ENCODE measurements at regions not wholly inside any gene's neighbourhood (a gene's known extent, or its start where the extent isn't known, plus 50 kb on each side); places are given as distances from the start of the nearest gene placed in this dataset.

DNA sequence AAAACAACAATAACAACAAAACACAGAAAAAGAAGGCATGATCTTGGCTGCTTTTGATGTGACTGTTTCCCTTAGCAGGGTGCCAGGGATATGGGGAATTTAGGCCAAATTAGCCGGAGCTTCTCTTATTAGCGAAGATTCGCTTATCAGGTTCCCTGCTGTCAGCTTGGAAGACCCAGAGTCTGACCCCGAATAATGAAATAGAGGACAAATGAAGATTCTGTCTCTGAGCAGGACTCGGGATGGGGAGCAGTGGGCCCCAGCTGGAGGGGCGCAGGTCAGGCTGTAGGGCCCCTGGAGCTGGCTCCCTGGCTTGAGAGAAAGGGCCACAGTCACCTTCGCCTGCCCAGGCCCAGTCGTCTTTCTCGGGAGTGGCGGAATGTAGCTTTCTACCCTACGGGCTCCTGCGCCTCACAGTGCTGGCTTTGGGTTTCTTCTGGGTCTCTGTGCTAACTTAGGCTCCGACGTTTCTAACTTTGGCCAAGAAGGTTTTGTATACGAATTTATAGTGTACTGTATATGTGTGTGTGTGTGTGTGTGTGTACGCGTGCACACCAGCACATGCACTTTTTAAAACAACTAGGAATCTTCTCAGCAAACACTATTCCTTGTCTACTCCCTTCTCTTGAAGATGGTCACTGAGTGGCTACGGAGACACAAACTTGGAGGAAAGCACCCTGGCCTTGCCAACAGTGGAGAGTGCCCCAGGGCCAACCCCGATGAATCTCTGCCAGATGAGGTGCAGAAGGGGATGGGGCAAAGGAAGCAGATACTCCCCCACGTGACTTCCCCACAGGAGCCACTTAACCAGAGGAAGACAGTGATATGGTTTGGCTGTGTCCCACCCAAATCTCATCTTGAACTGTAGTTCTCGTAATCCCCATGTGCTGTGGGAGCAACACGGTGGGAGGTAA is 195.6 kb upstream of the COPS8 start:
- no peak for DNase-seq (ENCODE audit: low read depth in 1 of 2, low spot score in 1 of 2)

GRCh38 chr2:236892721-236893120 is 193.0 kb upstream of the COPS8 start:
- DNase-seq (ENCODE audit: low read depth in 1 of 2, low spot score in 1 of 2), result no peak

GRCh38 chr2:236894791-236895190 is 190.9 kb upstream of the COPS8 start:
- DNase-seq (ENCODE audit: low read depth in 1 of 2, low spot score in 1 of 2), result no peak

DNA sequence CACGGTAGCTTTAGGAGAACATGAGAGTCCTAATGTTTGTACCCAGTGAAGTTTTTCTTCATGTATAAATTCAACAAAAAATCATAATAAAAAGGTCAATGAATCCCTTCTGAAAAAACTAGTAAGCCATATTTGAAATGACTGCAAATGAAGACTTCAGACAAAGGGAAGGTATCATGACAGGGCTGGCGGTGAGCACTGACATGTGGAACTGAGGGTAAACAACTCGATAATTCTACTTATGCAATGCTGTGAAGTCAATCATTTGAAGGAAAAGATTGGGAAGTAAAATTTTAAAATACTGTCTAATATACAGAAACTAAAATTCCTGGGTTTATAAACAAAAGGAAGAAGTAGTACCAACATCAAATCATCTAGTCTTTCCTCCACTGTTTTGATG is 190.2 kb upstream of the COPS8 start:
- DNase-seq (ENCODE audit: low read depth in 1 of 2, low spot score in 1 of 2), result no peak

- DNase-seq (ENCODE audit: low read depth in 1 of 2, low spot score in 1 of 2), result no peak
These were observed 189.0 kb upstream of the COPS8 start for GRCh38 chr2:236896688-236897087.

DNA sequence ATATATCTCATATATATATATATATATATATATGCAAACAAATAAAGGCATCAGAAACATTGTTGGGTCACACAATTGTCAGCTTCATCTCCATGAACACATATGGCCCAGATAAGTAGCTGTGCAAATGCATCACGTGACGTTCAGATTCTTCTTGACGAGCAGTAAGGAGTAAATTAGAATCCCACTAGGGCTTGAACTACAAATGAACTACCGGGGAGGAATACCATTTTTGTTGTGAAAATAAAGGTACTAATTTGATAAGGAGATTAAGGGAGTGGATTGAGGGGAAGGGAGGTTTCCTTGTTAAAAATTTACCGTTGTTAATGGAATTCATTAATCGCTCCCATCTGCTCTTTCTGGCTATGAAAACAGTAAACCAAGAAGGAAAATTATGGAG is 186.5 kb upstream of the COPS8 start:
- no peak for DNase-seq (ENCODE audit: low read depth in 1 of 2, low spot score in 1 of 2)

DNA sequence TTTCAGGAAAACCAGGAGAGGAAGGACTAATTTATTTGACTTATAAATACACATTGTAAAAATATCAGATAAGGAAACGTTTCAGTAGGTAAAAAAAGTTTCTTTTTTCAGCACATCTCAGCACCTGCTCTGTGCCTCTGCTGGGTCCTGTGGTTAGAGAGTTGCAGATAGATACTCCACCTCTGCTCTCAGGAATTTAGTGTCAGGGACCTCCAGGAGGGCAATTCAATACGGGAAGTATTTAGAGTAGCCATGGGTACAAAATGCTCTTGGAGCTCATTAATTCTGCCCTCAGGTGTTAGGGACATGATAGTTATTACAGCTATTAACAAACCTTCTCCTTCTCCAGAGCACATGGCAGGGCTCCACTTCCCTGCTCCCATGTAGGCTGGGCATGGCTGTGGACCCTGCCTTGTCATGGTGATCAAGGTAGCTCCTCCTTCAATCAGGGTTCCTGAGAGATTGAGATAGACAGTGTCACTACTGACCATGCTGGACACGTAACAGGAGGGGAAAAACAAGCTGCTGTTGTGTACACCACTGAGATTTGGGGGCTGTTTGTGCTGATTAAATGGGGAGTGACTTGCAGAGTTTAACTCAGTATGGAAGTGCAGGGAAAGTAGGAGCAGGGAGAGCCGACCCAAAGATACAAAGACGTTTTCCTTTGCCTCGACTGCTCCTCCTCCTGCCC is 185.6 kb upstream of the COPS8 start:
- DNase-seq (ENCODE audit: low read depth in 1 of 2, low spot score in 1 of 2), result no peak

DNA sequence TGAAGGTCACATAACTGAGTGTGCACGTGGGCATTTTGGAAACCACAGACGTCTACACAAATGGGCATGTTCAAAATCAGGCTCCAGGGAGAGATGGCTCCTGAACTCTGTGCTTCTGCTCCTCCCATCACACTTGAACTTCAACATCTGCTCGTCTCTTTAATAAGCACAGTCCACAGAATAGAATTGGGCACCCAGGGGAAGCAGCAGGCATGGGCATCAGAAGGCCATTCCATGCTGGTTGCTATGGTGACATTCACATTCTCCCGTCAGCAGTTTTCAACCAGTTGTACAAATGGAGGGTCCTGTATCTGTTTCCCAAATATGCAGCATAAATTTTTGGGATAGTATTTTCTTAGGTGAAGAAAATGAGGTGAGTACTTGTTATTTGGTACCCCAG is 183.7 kb upstream of the COPS8 start:
- no peak for DNase-seq (ENCODE audit: low read depth in 1 of 2, low spot score in 1 of 2)

DNA sequence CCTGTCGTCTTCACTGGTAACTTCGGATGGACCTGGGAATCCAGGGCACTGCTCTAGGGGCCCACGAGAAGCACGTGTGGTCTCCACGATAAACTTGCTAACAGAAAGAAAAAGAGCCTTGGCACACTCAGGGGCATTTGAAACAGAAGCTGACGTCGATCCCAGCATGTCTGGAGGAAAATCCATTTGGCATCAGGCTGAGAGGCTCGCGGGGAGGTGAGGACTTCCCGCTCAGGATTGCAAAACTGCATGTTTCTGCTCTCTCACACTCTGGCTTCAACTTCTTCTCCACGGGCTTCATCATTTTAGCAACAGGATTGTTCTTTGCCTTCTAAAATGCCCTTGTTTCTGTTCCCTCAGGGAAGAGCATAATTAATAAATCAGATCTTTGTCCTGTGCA is 181.7 kb upstream of the COPS8 start:
- no peak for DNase-seq (ENCODE audit: low read depth in 1 of 2, low spot score in 1 of 2)

- DNase-seq (ENCODE audit: low read depth in 1 of 2, low spot score in 1 of 2), result no peak
These were observed 181.1 kb upstream of the COPS8 start for GRCh38 chr2:236904389-236905263.

- DNase-seq (ENCODE audit: low read depth in 1 of 2, low spot score in 1 of 2), result no peak
These were observed 179.7 kb upstream of the COPS8 start for GRCh38 chr2:236905976-236906375.

DNA sequence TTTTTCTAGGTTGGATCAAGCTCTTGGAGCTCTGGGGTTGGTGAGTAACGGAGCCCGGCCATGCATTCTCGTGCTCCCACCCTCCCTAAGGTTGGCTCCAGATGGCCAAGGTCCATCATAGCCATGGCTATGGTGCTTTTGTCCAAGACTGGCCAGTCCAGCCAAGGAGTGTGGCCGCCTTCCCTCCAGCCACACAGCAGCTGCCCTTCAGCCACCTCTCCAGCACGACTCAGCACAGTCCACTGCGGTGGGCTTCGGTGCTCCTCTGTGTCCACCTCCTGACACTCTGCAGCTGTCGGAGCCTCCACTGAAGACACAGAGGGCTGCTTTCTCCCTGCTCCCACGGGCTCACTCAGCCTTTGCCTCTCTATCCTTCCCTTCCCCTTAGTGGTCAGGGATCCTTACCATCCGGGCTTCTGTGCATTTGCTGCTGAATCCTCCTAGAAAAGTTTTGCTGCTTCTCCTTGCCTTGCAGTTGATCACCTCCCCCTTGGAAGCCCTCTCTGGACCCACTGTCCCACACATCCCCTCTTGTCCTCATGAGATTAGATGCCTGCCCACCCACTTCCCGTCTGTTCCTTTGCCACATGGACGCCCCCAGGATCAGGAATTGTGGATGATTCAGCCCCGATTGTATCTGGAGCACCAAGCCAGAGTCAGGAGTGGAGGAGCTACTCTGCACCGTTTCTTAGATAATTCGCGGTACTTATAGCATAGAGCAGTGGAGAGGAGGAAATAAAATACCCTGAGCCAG is 177.1 kb upstream of the COPS8 start:
- no peak for DNase-seq (ENCODE audit: low read depth in 1 of 2, low spot score in 1 of 2)

DNA sequence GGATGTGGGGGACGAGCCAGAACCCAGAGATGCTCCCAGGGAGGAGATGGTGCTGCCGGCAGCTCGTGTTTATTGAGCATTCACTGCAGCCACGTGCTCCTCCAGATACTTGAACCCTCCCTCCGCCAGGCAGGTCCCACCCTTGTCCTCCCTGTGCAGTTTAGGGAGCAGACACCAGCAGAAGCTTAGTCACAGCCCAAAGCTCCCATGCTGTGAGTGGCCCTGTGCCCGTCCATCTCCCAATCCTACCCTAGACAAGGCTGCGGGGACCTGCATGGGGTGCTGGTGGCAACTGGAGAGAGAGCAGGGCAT is 176.5 kb upstream of the COPS8 start:
- no peak for DNase-seq (ENCODE audit: low read depth in 1 of 2, low spot score in 1 of 2)

- no peak for DNase-seq (ENCODE audit: low read depth in 1 of 2, low spot score in 1 of 2)
These were observed 175.9 kb upstream of the COPS8 start for GRCh38 chr2:236909802-236910201.

DNA sequence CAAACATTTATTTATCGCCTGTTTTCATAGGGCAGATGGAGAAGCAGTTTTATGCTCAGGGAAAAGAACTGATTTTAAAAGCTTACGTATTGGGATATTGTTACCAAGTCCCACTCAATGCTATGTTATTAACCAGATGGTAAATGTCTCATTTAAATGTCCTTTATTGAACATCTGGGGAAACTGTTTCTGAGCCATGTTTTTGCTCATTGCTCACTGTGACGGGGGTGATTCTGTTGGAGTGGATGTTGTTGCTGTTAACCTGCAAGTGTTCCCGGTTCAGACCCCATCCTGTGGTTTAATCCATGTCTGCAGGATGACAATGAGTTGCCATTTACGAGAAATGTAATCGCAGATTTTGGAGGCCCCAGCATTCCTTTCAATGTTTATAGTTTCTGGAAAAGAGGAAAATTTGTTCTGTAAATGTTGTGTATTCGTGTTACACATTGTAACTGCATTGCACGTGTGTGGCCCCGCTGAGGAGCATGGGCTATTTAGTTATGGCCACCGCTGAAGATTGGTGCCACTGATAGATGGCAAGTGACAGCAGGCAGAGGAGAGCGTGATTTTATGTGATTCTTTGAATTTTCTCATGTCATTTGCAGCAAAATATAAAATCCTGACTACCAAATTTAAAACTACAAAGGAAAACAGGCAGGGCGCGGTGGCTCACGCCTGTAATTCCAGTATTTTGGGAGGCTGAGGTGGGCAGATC is 174.8 kb upstream of the COPS8 start:
- DNase-seq (ENCODE audit: low read depth in 1 of 2, low spot score in 1 of 2), result no peak

GRCh38 chr2:236912326-236913120 is 173.2 kb upstream of the COPS8 start:
- no peak for DNase-seq (ENCODE audit: low read depth in 1 of 2, low spot score in 1 of 2)

DNA sequence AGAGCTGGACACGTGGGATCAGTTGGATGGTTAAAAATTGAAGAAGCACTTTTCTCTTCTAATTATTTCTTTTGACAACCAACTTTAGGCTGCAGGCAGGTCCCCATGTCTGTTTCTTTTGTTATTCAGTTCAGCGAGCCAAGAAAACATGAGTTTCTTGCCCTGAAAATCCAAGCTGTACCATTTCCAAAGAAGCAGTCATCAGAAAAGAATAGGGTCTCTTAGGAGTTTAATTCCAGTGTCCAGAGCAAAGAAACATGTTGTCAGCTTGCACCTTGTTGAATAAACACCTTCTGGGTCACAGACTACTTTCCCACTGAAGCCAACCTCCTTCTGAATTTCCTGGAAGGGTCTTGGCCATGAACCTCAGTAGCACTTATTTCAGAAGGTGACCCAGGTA is 170.5 kb upstream of the COPS8 start:
- no peak for DNase-seq (ENCODE audit: low read depth in 1 of 2, low spot score in 1 of 2)

DNA sequence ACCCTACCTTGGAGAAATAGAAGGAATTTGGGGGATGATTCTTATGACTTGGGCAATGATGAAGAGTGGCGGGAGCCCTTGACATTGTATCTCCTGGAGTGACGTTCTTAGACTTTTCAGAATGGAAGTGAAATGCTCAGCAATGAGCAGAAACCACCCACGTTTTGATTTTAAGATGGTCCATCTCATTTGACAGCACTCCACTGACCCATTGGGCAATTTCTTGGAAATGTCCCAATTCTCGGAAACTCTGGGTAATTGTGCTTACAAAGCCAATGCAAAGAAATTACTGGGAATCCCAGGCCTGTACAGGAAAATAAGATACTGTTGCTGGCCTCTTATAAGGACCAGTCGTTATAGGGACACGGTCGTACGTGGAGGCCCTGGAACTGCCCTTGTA is 170.0 kb upstream of the COPS8 start:
- no peak for DNase-seq (ENCODE audit: low read depth in 1 of 2, low spot score in 1 of 2)

GRCh38 chr2:236916181-236916580 is 169.5 kb upstream of the COPS8 start:
- no peak for DNase-seq (ENCODE audit: low read depth in 1 of 2, low spot score in 1 of 2)

- DNase-seq (ENCODE audit: low read depth in 1 of 2, low spot score in 1 of 2), result no peak
These were observed 169.0 kb upstream of the COPS8 start for GRCh38 chr2:236916651-236917050.

Measured in stimulated activated CD4-positive, alpha-beta T cell treated with anti-CD3 and anti-CD28 coated beads, Interleukin-15, amount 100 ng/mL, for 1 hour (primary cell).